Renal cortex interstitium (tissue), 11 donors: ENCODE measurements at regions not wholly inside any gene's neighbourhood (a gene's known extent, or its start where the extent isn't known, plus 50 kb on each side); places are given as distances from the start of the nearest gene placed in this dataset.
"Not testable (repeated sequence)": the region's sequence is repeated elsewhere in the genome, so short reads cannot be mapped to it uniquely, and the experiment has no call there.

Experiments used
- DNase-seq, 11 donors: peaks; one replicate each; pipeline ENCODE4 v3.0.0-alpha.2; 2013; ENCODE audit warnings: low read depth in 9 of 11, low spot score in 4 of 11; ENCODE audit errors: extremely low read depth in 1 of 11

GRCh38 chr4:170931321-170931720 lies 841.6 kb upstream of the AADAT start:
- DNase-seq = peak in 2 of 11 donors; percentile 4 to 9

- no peak for DNase-seq
These were observed 798.9 kb upstream of the AADAT start for GRCh38 chr4:170888660-170889059.

- no peak for DNase-seq
These were observed 797.6 kb upstream of the AADAT start for GRCh38 chr4:170887396-170887795.

GRCh38 chr4:170884969-170885570 lies 795.3 kb upstream of the AADAT start:
- DNase-seq = no peak

GRCh38 chr4:170881646-170882045 lies 791.9 kb upstream of the AADAT start:
- DNase-seq = not testable (repeated sequence)

GRCh38 chr4:170875868-170876267 lies 786.1 kb upstream of the AADAT start:
- no peak for DNase-seq

GRCh38 chr4:170872794-170873193 lies 783.0 kb upstream of the AADAT start:
- DNase-seq = no peak

GRCh38 chr4:170868170-170868569 lies 778.4 kb upstream of the AADAT start:
- DNase-seq = no peak

- no peak for DNase-seq
These were observed 764.3 kb upstream of the AADAT start for GRCh38 chr4:170854097-170854496.

GRCh38 chr4:170853422-170854021 lies 763.8 kb upstream of the AADAT start:
- peak in 9 of 11 donors; percentile 5 to 21 (median 11) for DNase-seq

GRCh38 chr4:170849969-170850368 lies 760.2 kb upstream of the AADAT start:
- no peak for DNase-seq

GRCh38 chr4:170827562-170828274 lies 738.0 kb upstream of the AADAT start:
- DNase-seq = no peak

- no peak for DNase-seq
These were observed 729.0 kb upstream of the AADAT start for GRCh38 chr4:170818786-170819185.

- DNase-seq = no peak
These were observed 715.6 kb upstream of the AADAT start for GRCh38 chr4:170805352-170805751.

- DNase-seq = no peak
These were observed 715.2 kb upstream of the AADAT start for GRCh38 chr4:170804930-170805329.

- no peak for DNase-seq
These were observed 713.7 kb upstream of the AADAT start for GRCh38 chr4:170803492-170803891.

- no peak for DNase-seq
These were observed 712.0 kb upstream of the AADAT start for GRCh38 chr4:170801771-170802170.

GRCh38 chr4:170794525-170794924 lies 704.8 kb upstream of the AADAT start:
- no peak for DNase-seq

GRCh38 chr4:170788540-170789051 lies 698.8 kb upstream of the AADAT start:
- DNase-seq = not testable (repeated sequence)

GRCh38 chr4:170777663-170778062 lies 687.9 kb upstream of the AADAT start:
- DNase-seq = no peak
